ENCODE measurements at regions not wholly inside any gene's neighbourhood (a gene's known extent, or its start where the extent isn't known, plus 50 kb on each side); places are given as distances from the start of the nearest gene placed in this dataset.
"Not testable (repeated sequence)": the region's sequence is repeated elsewhere in the genome, so short reads cannot be mapped to it uniquely, and the experiment has no call there.

DNA sequence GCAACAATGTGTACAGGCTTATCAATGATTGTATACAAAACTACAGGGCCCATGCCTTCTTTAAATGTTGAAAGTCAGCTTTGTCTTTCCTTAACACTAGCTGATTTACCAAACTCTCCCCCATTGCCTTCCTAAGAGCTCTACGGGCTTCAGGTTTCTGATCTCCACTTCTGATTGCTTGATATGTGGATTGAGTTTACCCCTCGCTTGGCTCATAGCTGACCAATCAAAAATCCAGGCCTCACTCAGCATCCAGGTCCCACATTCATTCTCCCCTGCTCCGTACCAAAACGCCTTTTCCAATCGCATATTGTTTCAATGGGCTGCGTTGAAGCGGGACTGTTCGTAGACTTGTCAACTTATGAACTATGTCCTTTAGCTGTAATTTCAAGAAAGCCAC lies 195.1 kb upstream of the TOX3 start:
- TF ChIP-seq, protein P1, sequence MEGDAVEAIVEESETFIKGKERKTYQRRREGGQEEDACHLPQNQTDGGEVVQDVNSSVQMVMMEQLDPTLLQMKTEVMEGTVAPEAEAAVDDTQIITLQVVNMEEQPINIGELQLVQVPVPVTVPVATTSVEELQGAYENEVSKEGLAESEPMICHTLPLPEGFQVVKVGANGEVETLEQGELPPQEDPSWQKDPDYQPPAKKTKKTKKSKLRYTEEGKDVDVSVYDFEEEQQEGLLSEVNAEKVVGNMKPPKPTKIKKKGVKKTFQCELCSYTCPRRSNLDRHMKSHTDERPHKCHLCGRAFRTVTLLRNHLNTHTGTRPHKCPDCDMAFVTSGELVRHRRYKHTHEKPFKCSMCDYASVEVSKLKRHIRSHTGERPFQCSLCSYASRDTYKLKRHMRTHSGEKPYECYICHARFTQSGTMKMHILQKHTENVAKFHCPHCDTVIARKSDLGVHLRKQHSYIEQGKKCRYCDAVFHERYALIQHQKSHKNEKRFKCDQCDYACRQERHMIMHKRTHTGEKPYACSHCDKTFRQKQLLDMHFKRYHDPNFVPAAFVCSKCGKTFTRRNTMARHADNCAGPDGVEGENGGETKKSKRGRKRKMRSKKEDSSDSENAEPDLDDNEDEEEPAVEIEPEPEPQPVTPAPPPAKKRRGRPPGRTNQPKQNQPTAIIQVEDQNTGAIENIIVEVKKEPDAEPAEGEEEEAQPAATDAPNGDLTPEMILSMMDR (IDR thresholded peaks at IDR 0.05): no peak
- no peaks in the 10 kb centered on the region for H3K4me1 ChIP-seq
- no peak for DNase-seq (ENCODE audit: low spot score)

DNA sequence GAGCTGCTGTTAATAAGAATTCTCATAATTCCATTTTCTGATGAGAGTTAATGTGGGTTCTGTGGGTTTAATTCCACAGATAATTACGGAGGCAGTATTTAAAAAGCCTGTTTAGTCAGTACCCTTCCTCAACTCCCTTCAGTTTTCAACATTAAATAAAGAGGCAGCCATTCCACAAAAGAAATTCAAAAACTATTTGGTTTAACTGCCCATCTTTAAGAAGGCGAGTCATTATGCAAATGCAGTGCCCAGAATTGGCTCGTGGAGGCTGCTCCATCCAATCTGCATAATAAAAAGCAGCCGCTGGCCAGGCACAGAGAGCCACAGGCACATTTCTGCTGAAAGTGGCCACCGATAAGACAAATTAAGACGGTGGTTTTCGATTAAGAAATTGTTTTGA lies 194.4 kb upstream of the TOX3 start:
- H3K9me3 ChIP-seq: no peaks in the 10 kb centered on the region
- no peak for DNase-seq (ENCODE audit: low spot score)
- TF ChIP-seq, protein P1 (IDR thresholded peaks at IDR 0.05): no peak

More for the DNA sequence above, 195.1 kb upstream of the TOX3 start:
- no peak overlapping the region for H3K4me3 ChIP-seq
- no peaks in the 10 kb centered on the region for H3K9me3 ChIP-seq
- H3K36me3 ChIP-seq: no peaks in the 10 kb centered on the region
- H3K27me3 ChIP-seq: no peaks in the 10 kb centered on the region
- no peak overlapping the region for H3K27ac ChIP-seq

DNA sequence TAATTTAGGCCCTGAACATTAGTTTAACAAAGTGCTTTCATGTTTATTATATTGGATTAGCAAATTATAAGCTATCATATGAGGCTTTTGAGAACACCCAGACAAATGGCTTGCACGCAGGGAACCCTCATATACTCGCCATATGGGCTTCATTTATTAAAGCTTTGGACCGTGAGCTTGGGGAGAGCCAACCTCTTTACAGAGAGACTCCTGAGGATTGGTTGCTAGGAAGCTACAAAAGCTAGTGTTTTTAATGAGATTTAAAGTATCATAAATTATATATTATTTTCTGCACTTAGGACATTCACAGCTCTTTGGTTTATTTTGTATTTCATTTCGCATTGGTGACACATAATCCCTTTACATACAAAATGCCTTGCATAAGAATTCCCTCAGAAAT lies 193.8 kb upstream of the TOX3 start:
- DNase-seq (ENCODE audit: low spot score): no peak
- Histone ChIP-seq H3K36me3 (no peaks in the 10 kb centered on the region), H3K27ac (no peak overlapping the region), H3K4me3 (no peak overlapping the region), H3K4me1 (no peaks in the 10 kb centered on the region), H3K9me3 (no peaks in the 10 kb centered on the region), H3K27me3 (no peaks in the 10 kb centered on the region)
- TF ChIP-seq, protein P1 (IDR thresholded peaks at IDR 0.05): no peak

More for the DNA sequence above, 194.4 kb upstream of the TOX3 start:
- H3K27me3 ChIP-seq: no peaks in the 10 kb centered on the region
- no peak overlapping the region for H3K27ac ChIP-seq
- no peak overlapping the region for H3K4me3 ChIP-seq
- no peaks in the 10 kb centered on the region for H3K36me3 ChIP-seq
- H3K4me1 ChIP-seq: no peaks in the 10 kb centered on the region

DNA sequence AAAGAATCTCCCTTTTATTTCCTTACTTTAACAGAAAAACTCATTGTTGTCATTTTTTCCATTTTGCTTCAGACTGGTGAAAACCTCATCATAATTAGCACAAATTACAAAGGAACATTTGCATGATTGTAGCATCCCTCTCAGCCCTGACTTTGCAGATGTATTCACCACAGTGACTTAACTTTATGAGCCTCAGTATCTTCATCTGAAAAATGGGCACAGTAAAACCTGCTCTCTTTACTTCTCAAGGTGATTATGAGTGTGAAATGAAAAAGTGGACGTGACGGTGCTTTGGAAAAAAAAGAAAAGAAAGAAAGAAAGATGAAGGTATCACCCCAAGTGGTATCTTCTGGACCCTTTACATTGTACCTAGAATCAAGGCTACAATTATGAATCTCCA lies 193.4 kb upstream of the TOX3 start:
- no peaks in the 10 kb centered on the region for H3K36me3 ChIP-seq
- TF ChIP-seq, protein P1 (IDR thresholded peaks at IDR 0.05): no peak

DNA sequence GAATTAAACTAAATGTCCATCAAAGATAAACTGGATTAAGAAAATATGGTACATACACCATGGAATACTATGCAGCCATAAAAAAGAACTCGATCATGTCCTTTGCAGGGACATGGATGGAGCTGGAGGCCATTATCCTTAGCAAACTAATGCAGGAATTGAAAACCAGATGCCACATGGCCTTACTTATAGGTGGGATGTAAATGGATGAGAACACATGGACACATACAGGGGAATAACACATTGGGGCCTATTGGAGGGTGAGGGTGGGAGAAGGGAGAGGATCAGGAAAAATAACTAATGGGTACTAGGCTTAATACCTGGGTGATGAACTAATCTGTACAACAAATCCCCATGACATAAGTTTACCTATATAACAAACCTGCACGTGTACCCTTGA lies 192.0 kb upstream of the TOX3 start:
- H3K4me3 ChIP-seq; H3K4me1 ChIP-seq; H3K27me3 ChIP-seq; H3K27ac ChIP-seq; H3K9me3 ChIP-seq; H3K36me3 ChIP-seq; DNase-seq (ENCODE audit: low spot score): not testable (repeated sequence)

More for the DNA sequence above, 193.4 kb upstream of the TOX3 start:
- Histone ChIP-seq H3K4me1 (no peaks in the 10 kb centered on the region), H3K27ac (no peak overlapping the region), H3K9me3 (no peaks in the 10 kb centered on the region), H3K27me3 (no peaks in the 10 kb centered on the region), H3K4me3 (no peak overlapping the region)
- DNase-seq (ENCODE audit: low spot score): no peak

DNA sequence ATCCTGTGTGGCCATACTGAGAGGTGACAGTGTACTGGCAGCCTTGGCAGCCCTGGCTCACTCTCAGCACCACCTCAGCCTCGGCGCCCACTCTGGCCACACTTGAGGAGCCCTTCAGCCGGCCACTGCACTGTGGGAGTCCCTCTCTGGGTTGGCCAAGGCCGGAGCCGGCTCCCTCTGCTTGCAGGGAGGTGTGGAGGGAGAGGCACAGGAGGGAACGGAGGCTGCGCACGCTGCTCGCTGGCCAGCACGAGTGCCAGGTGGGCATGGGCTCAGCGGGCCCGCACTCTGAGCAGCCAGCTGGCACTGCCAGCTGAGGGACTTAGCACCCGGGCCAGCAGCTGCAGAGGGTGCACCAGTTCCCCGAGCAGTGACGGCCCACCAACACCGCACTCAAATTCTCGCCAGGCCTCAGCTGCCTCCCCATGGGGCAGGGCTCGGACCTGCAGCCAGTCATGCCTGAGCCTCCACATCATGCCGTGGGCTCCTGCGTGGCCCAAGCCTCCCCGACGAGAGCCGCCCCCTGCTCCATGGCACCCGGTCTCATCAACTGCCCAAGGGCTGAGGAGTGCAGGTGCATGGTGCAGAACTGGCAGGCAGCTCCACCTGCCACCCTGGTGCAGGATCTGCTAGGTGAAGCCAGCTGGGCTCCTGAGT lies 184.4 kb upstream of the TOX3 start:
- no peak for DNase-seq (ENCODE audit: low spot score)
- TF ChIP-seq, protein P1 (IDR thresholded peaks at IDR 0.05): no peak
- Histone ChIP-seq H3K27me3 (no peaks in the 10 kb centered on the region), H3K9me3 (no peaks in the 10 kb centered on the region), H3K36me3 (no peaks in the 10 kb centered on the region), H3K27ac (no peak overlapping the region), H3K4me1 (no peaks in the 10 kb centered on the region), H3K4me3 (no peak overlapping the region)
